CD4-positive, alpha-beta memory T cell (primary cell): ENCODE measurements at regions not wholly inside any gene's neighbourhood (a gene's known extent, or its start where the extent isn't known, plus 50 kb on each side); places are given as distances from the start of the nearest gene placed in this dataset.

Experiments
- CTCF ChIA-PET: fragments of 350-600 bp; sonication (Branson Sonifier 250); formaldehyde crosslinking; loops from one replicate; lab custom pipeline; 2021; ENCODE audit warnings: inconsistent platforms; ENCODE audit not compliant: partially characterized antibody; lab: Charles Lee
- POLR2A ChIA-PET: fragments of 350-600 bp; sonication (Branson Sonifier 250); formaldehyde crosslinking; loops from one replicate; lab custom pipeline; 2021; ENCODE audit not compliant: partially characterized antibody; lab: Charles Lee
- DNase-seq, 5 donors: peaks; one replicate each; pipeline versions ENCODE4 v3.0.0 to v3.0.0-alpha.2; 2020 to 2022; ENCODE audit warnings: mixed read lengths in 1 of 5
- H3K27ac ChIP-seq: one replicate; pipeline ENCODE4 v1.7.0; 2013; ENCODE audit warnings: low read depth, low read length
- H3K27me3 ChIP-seq: 2 replicates; pipeline ENCODE4 v1.7.0; 2013; ENCODE audit warnings: mild to moderate bottlenecking, low read length, moderate library complexity; ENCODE audit not compliant: insufficient read depth
- H3K36me3 ChIP-seq: 2 replicates; pipeline ENCODE4 v1.7.0; 2013; ENCODE audit warnings: mild to moderate bottlenecking, low read length, moderate library complexity; ENCODE audit not compliant: insufficient read depth
- H3K4me1 ChIP-seq: 2 replicates; pipeline ENCODE4 v1.7.0; 2013; ENCODE audit warnings: mild to moderate bottlenecking, low read length, moderate library complexity; ENCODE audit not compliant: insufficient read depth
- H3K4me3 ChIP-seq, 2 donors: one replicate each; pipeline ENCODE4 v1.7.0; 2013; ENCODE audit warnings: low read length in 2 of 2, mild to moderate bottlenecking in 1 of 2
- H3K9me3 ChIP-seq, 2 donors: one replicate each; pipeline ENCODE4 v1.7.0; 2013; ENCODE audit warnings: low read length in 2 of 2, control low read depth in 1 of 2; ENCODE audit not compliant: control insufficient read depth in 1 of 2
- H3K27ac Mint-ChIP-seq, 7 donors: one replicate each; pipeline ENCODE4 v1.8.0; 2020 to 2021; ENCODE audit warnings: mixed read lengths in 7 of 7, mild to moderate bottlenecking in 6 of 7, inconsistent platforms in 3 of 7, moderate library complexity in 3 of 7
- H3K27me3 Mint-ChIP-seq, 2 donors: one replicate each; pipeline ENCODE4 v1.8.0; 2020 to 2021; ENCODE audit warnings: mixed read lengths in 2 of 2
- H3K36me3 Mint-ChIP-seq, 2 donors: one replicate each; pipeline ENCODE4 v1.8.0; 2020 to 2021; ENCODE audit warnings: mixed read lengths in 2 of 2, inconsistent platforms in 1 of 2, mild to moderate bottlenecking in 1 of 2
- H3K4me1 Mint-ChIP-seq, 4 donors: one replicate each; pipeline ENCODE4 v1.8.0; 2020 to 2021; ENCODE audit warnings: mixed read lengths in 4 of 4, mild to moderate bottlenecking in 1 of 4
- H3K4me3 Mint-ChIP-seq, 8 donors: one replicate each; pipeline ENCODE4 v1.8.0; 2020 to 2021; ENCODE audit warnings: mixed read lengths in 8 of 8, mild to moderate bottlenecking in 7 of 8, moderate library complexity in 6 of 8, inconsistent platforms in 3 of 8
- H3K9me3 Mint-ChIP-seq, 8 donors: one replicate each; pipeline ENCODE4 v1.8.0; 2020 to 2021; ENCODE audit warnings: mixed read lengths in 8 of 8, mild to moderate bottlenecking in 5 of 8, inconsistent platforms in 3 of 8, moderate library complexity in 1 of 8
- intact Hi-C: fragments of 100-400 bp; cut with micrococcal nuclease; formaldehyde crosslinking; loops from one replicate; pipeline ENCODE4 v1.15.1; 2023

DNA sequence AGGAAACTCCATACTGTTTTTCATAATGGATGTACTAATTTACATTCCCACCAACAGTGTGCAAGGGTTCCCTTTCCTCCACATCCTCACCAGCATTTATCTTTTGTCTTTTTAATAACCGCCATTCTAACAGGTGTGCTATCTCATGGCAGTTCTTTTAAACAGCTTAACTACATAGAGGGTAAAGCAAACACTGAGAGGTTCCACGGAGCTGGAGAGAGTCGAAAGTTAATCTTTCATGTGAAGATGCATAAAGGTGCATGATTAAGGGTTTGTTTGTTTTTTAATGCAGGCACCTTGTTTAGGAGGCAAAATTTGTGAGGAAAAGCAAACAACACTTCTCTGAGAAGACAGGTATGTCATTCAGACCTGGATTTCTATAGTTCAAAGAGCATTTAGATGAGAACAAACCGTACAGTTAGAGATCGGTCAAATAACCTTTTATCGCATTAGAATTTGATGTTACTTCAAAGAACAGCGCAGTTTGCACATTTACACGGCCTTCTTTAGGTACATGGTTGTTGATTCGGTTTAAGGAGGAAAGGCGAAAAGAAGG lies 193.9 kb downstream of the RBM26 start:
- DNase-seq, result no peak
- H3K4me1 Mint-ChIP-seq, result no peaks in the 10 kb centered on the region

DNA sequence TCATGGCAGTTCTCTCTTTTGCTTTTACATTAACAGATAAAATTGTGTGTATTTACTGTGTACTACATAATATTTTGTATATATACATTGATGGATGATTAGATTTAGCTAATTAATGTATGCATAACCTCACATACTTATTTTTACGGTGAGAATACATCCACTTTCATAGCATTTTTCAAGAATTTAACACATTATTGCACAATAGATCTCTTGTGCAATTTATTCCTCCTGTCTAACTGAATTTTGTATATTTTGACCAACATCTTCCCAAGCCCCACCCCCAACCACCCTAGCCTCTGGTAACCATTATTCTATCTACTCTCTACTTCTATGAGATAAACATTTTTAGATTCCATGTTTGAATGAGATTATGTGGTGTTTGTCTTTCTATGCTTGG lies 194.7 kb downstream of the RBM26 start:
- Mint-ChIP-seq H3K27me3 (peaks cover 5% of the 10 kb centered on the region in 2 donors), H3K36me3 (no peaks in the 10 kb centered on the region), H3K9me3 (no peaks in the 10 kb centered on the region), H3K4me3 (no peak overlapping the region), H3K4me1 (no peaks in the 10 kb centered on the region), H3K27ac (no peak overlapping the region)
- no peak overlapping the region for H3K27ac ChIP-seq
- DNase-seq, result no peak
- ChIA-PET POLR2A (no interaction called here), CTCF (no interaction called here)
- H3K27me3 ChIP-seq, result no peaks in the 10 kb centered on the region
- no peaks in the 10 kb centered on the region for H3K4me1 ChIP-seq
- H3K4me3 ChIP-seq, result no peak overlapping the region
- H3K36me3 ChIP-seq, result no peaks in the 10 kb centered on the region
- H3K9me3 ChIP-seq, result no peaks in the 10 kb centered on the region
- intact Hi-C loops, result no loop called here

More for the DNA sequence above, 193.9 kb downstream of the RBM26 start:
- H3K36me3 ChIP-seq, result no peaks in the 10 kb centered on the region
- H3K27me3 ChIP-seq, result no peaks in the 10 kb centered on the region
- Mint-ChIP-seq H3K9me3 (no peaks in the 10 kb centered on the region), H3K27me3 (peaks cover 5 to 10% of the 10 kb centered on the region in 2 donors), H3K27ac (no peak overlapping the region), H3K36me3 (no peaks in the 10 kb centered on the region), H3K4me3 (no peak overlapping the region)
- CTCF ChIA-PET, result no interaction called here
- H3K27ac ChIP-seq, result no peak overlapping the region
- intact Hi-C loops, result no loop called here
- no peaks in the 10 kb centered on the region for H3K4me1 ChIP-seq
- no peaks in the 10 kb centered on the region for H3K9me3 ChIP-seq
- no peak overlapping the region for H3K4me3 ChIP-seq
- POLR2A ChIA-PET, result no interaction called here

DNA sequence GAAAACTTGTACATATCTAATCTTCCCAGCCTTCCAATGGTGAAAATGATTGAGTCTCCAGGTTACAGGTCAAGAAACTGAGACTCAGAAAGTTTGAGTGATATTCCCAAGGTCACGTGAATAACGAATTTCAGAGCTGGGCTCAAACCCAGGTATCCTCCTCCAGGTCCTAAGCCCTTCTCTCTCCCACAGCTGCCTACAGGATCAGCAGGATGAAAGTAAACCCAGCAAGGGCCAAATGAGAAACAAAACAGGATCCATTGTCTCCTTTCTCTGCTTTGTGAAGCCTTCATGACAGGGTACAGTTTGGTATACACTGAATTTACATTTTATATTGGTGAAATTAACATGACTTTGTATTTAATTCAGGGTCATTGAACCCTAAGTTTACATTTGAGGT lies 208.1 kb downstream of the RBM26 start:
- ChIA-PET CTCF (no interaction called here), POLR2A (no interaction called here)
- no peak overlapping the region for H3K4me3 Mint-ChIP-seq
- H3K36me3 Mint-ChIP-seq, result no peaks in the 10 kb centered on the region
- Histone ChIP-seq H3K9me3 (no peaks in the 10 kb centered on the region), H3K36me3 (no peaks in the 10 kb centered on the region), H3K27ac (no peak overlapping the region), H3K4me3 (no peak overlapping the region), H3K27me3 (no peaks in the 10 kb centered on the region), H3K4me1 (peaks cover 17% of the 10 kb centered on the region)
- H3K27ac Mint-ChIP-seq, result no peak overlapping the region
- no peak for DNase-seq
- no peaks in the 10 kb centered on the region for H3K27me3 Mint-ChIP-seq
- H3K9me3 Mint-ChIP-seq, result no peaks in the 10 kb centered on the region
- peaks cover 15 to 27% (median 21%) of the 10 kb centered on the region in 4 donors for H3K4me1 Mint-ChIP-seq
- intact Hi-C loops, result no loop called here

DNA sequence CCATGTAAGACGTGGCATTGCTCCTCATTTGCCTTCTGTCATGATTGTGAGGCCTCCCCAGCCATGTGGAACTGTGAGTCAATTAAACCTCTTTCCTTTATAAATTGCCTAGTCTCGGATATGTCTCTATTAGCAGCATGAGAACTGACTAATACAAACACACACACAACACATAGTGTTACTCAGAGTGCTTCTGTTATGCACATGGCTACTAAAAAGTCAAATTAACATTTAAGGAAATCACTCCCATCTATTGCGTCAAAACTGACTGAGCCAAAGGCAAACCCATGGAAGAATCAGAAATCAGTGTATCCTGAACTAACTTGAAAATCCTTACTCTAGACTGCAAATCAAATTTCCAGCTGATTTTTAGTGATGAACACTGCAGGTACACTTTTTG lies 209.2 kb downstream of the RBM26 start:
- ChIA-PET CTCF (no interaction called here), POLR2A (no interaction called here)
- H3K4me3 Mint-ChIP-seq, result no peak overlapping the region
- H3K36me3 Mint-ChIP-seq, result no peaks in the 10 kb centered on the region
- Histone ChIP-seq H3K4me3 (no peak overlapping the region), H3K27me3 (no peaks in the 10 kb centered on the region), H3K9me3 (no peaks in the 10 kb centered on the region), H3K4me1 (peaks cover 17% of the 10 kb centered on the region), H3K27ac (no peak overlapping the region), H3K36me3 (no peaks in the 10 kb centered on the region)
- intact Hi-C loops, result no loop called here
- no peaks in the 10 kb centered on the region for H3K9me3 Mint-ChIP-seq
- no peaks in the 10 kb centered on the region for H3K27me3 Mint-ChIP-seq
- H3K27ac Mint-ChIP-seq, result peak overlapping the region in 1 of 7 donors; percentile 16
- H3K4me1 Mint-ChIP-seq, result peaks cover 19 to 32% (median 26%) of the 10 kb centered on the region in 4 donors
- no peak for DNase-seq

DNA sequence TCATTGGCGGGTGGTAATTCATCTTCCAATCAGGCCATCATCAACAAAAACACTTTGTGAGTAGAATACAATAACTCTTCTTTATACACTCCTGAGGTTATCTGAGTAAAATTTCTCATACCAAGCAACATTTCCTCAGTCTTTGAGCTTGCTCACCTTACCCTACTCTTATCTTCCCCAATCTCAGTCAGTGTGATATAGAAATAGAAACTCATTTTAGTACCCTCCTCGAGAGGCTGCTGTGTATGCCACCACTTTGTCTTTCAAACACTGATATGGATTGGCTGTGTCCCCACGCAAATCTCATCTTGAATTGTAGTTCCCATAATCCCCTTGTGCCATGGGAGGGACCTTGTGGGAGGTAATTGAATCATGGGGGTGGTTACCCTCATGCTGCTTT lies 209.7 kb downstream of the RBM26 start:
- H3K4me3 Mint-ChIP-seq, result no peak overlapping the region
- H3K27ac ChIP-seq, result no peak overlapping the region
- CTCF ChIA-PET, result no interaction called here
- DNase-seq, result no peak
- no peaks in the 10 kb centered on the region for H3K36me3 ChIP-seq
- no peaks in the 10 kb centered on the region for H3K9me3 Mint-ChIP-seq
- POLR2A ChIA-PET, result no interaction called here
- H3K27me3 Mint-ChIP-seq, result no peaks in the 10 kb centered on the region
- no peaks in the 10 kb centered on the region for H3K27me3 ChIP-seq
- no peak overlapping the region for H3K4me3 ChIP-seq
- H3K4me1 Mint-ChIP-seq, result peaks cover 19 to 32% (median 26%) of the 10 kb centered on the region in 4 donors
- peaks cover 17% of the 10 kb centered on the region for H3K4me1 ChIP-seq
- no peak overlapping the region for H3K27ac Mint-ChIP-seq
- no peaks in the 10 kb centered on the region for H3K36me3 Mint-ChIP-seq
- H3K9me3 ChIP-seq, result no peaks in the 10 kb centered on the region
- intact Hi-C loops, result no loop called here

DNA sequence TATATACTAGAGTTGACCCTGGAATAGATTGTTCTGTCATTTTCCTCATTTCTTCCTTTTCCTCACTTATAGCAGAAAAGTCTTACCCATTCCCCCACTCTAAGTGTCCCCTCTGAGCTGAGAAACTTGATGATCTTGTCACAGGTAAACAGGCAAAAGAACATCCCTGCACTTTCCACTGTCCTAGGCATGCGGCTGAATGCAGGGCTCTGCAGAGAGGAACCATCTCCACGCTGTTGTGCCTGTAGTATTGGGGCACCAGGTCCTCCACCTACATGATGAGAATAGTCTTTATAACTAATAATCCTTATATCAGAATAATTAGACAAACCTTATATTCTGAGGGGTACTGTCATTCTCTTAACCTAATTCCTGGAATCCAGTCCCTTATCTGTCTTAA lies 211.3 kb downstream of the RBM26 start:
- H3K36me3 Mint-ChIP-seq, result no peaks in the 10 kb centered on the region
- peak overlapping the region in 1 of 8 donors; percentile 49 for H3K4me3 Mint-ChIP-seq
- no peaks in the 10 kb centered on the region for H3K36me3 ChIP-seq
- peak overlapping the region in 3 of 7 donors; percentile 9 to 88 (median 21) for H3K27ac Mint-ChIP-seq
- no peak overlapping the region for H3K4me3 ChIP-seq
- peaks cover 19 to 32% (median 26%) of the 10 kb centered on the region in 4 donors for H3K4me1 Mint-ChIP-seq
- no peak for DNase-seq
- peaks cover 17% of the 10 kb centered on the region for H3K4me1 ChIP-seq
- intact Hi-C loops, result no loop called here
- no peaks in the 10 kb centered on the region for H3K27me3 Mint-ChIP-seq
- no peaks in the 10 kb centered on the region for H3K9me3 Mint-ChIP-seq
- H3K27me3 ChIP-seq, result no peaks in the 10 kb centered on the region
- ChIA-PET CTCF (interaction anchor here (1.1 kb wide), 1 partner anchor 9 kb away, joined by 3 read pairs; no protein-coding TSS in a partner anchor), POLR2A (no interaction called here)
- H3K27ac ChIP-seq, result no peak overlapping the region
- H3K9me3 ChIP-seq, result no peaks in the 10 kb centered on the region

DNA sequence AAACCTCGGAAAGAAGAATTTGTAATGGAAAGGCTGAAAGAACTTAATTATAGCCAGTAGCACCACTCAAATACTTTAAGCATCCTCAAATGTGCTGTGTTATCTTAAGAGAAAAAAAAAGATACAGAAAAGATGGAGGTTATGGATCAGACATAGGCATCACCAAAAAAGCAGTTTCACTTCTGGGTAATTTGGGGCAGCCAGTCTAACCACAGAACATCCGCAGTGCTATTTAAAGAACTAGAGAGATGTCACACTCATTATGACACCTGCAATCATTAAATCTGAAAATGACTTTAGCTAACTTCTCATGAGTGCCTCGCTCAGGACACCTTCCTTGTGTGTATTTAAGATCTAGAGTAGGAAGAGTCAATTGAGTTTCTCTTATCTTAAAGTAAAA lies 211.8 kb downstream of the RBM26 start:
- Mint-ChIP-seq H3K27me3 (no peaks in the 10 kb centered on the region), H3K4me1 (peaks cover 19 to 32% (median 26%) of the 10 kb centered on the region in 4 donors), H3K36me3 (no peaks in the 10 kb centered on the region), H3K27ac (peak overlapping the region in 6 of 7 donors; percentile 9 to 48 (median 30)), H3K9me3 (no peaks in the 10 kb centered on the region), H3K4me3 (peak overlapping the region in 5 of 8 donors; percentile 4 to 58 (median 45))
- H3K27me3 ChIP-seq, result no peaks in the 10 kb centered on the region
- no peak overlapping the region for H3K27ac ChIP-seq
- H3K36me3 ChIP-seq, result no peaks in the 10 kb centered on the region
- peaks cover 17% of the 10 kb centered on the region for H3K4me1 ChIP-seq
- intact Hi-C loops, result no loop called here
- ChIA-PET POLR2A (no interaction called here), CTCF (no interaction called here)
- H3K4me3 ChIP-seq, result no peak overlapping the region
- DNase-seq, result peak; percentile 54 to 72 (median 65)
- no peaks in the 10 kb centered on the region for H3K9me3 ChIP-seq
